Mesendoderm (in vitro differentiated cells): ENCODE measurements at regions not wholly inside any gene's neighbourhood (a gene's known extent, or its start where the extent isn't known, plus 50 kb on each side); places are given as distances from the start of the nearest gene placed in this dataset.

Experiments used
- DNase-seq: peaks from one replicate; pipeline ENCODE4 v3.0.0; 2013
- H2AK5ac ChIP-seq: 2 replicates; pipeline ENCODE4 v1.6.1; 2013; ENCODE audit warnings: low read length, inconsistent platforms
- H2BK120ac ChIP-seq: 2 replicates; pipeline ENCODE4 v1.6.1; 2013; ENCODE audit warnings: low read depth, mild to moderate bottlenecking, low read length, moderate library complexity, mixed read lengths
- H2BK15ac ChIP-seq: replicated peaks from 2 replicates; pipeline ENCODE4 v1.6.1; 2013; ENCODE audit warnings: low read depth, mild to moderate bottlenecking, moderate library complexity
- H2BK5ac ChIP-seq: 2 replicates; pipeline ENCODE4 v1.6.1; 2013; ENCODE audit warnings: low read length, inconsistent platforms
- H3K18ac ChIP-seq: 2 replicates; pipeline ENCODE4 v1.6.1; 2013; ENCODE audit warnings: mild to moderate bottlenecking, low read length, mixed read lengths
- H3K23ac ChIP-seq: one replicate; pipeline ENCODE4 v1.6.1; 2013; ENCODE audit warnings: low read length
- H3K27ac ChIP-seq: 2 replicates; pipeline ENCODE4 v1.5.1; 2013; ENCODE audit warnings: low read depth, mild to moderate bottlenecking, inconsistent platforms, low read length, moderate library complexity
- H3K27me3 ChIP-seq: 2 replicates; pipeline ENCODE4 v1.6.1; 2013; ENCODE audit warnings: low read length, control low read depth, mild to moderate bottlenecking, inconsistent platforms; ENCODE audit not compliant: insufficient read depth, poor library complexity
- H3K36me3 ChIP-seq: 2 replicates; pipeline ENCODE4 v1.6.1; 2013; ENCODE audit warnings: low read length, inconsistent platforms; ENCODE audit not compliant: control insufficient read depth, insufficient read depth
- H3K4ac ChIP-seq: one replicate; pipeline ENCODE4 v1.6.1; 2013; ENCODE audit warnings: low read depth, mild to moderate bottlenecking, low read length, moderate library complexity
- H3K4me1 ChIP-seq: 2 replicates; pipeline ENCODE4 v1.6.1; 2013; ENCODE audit warnings: low read depth, low read length, inconsistent platforms; ENCODE audit not compliant: control insufficient read depth
- H3K4me2 ChIP-seq: 2 replicates; pipeline ENCODE4 v1.6.1; 2013; ENCODE audit warnings: low read length
- H3K4me3 ChIP-seq: 2 replicates; pipeline ENCODE4 v1.5.1; 2013; ENCODE audit warnings: mild to moderate bottlenecking, low read length
- H3K56ac ChIP-seq: one replicate; pipeline ENCODE4 v1.6.1; 2013; ENCODE audit warnings: low read length
- H3K79me1 ChIP-seq: 2 replicates; pipeline ENCODE4 v1.6.1; 2013; ENCODE audit warnings: low read length, inconsistent platforms
- H3K79me2 ChIP-seq: 2 replicates; pipeline ENCODE4 v1.6.1; 2013; ENCODE audit warnings: mild to moderate bottlenecking, low read length; ENCODE audit not compliant: control insufficient read depth, insufficient read depth
- H3K9ac ChIP-seq: 2 replicates; pipeline ENCODE4 v1.6.1; 2013; ENCODE audit warnings: low read length, inconsistent platforms
- H4K5ac ChIP-seq: one replicate; pipeline ENCODE4 v1.6.1; 2013; ENCODE audit warnings: low read length
- H4K8ac ChIP-seq: one replicate; pipeline ENCODE4 v1.6.1; 2013; ENCODE audit warnings: low read depth, mild to moderate bottlenecking, control low read depth, low read length, moderate library complexity
- WGBS: extraction: QIAGEN DNeasy Blood & Tissue Kit; methylation state at CpG from one replicate; pipeline ENCODE4 v1.1.7; 2013; ENCODE audit warnings: low lambda C conversion rate, missing lambda C conversion rate; ENCODE audit not compliant: insufficient coverage; ENCODE audit errors: extremely low coverage; 5-methylcytosine and 5-hydroxymethylcytosine counted together

GRCh38 chr2:41668529-41668928 is 379.3 kb upstream of the PKDCC start:
- Histone ChIP-seq H3K9ac (no peak overlapping the region), H3K18ac (no peak overlapping the region), H2BK5ac (no peak overlapping the region), H2AK5ac (no peak overlapping the region), H3K4me1 (no peaks in the 10 kb centered on the region), H3K79me1 (no peaks in the 10 kb centered on the region), H2BK15ac (no peak overlapping the region), H3K56ac (no peak overlapping the region), H3K27me3 (no peaks in the 10 kb centered on the region), H3K36me3 (no peaks in the 10 kb centered on the region), H3K4me2 (no peak overlapping the region), H4K8ac (no peak overlapping the region), H3K23ac (no peak overlapping the region), H3K79me2 (no peaks in the 10 kb centered on the region), H3K4ac (no peak overlapping the region), H3K27ac (no peak overlapping the region), H3K4me3 (no peak overlapping the region), H4K5ac (no peak overlapping the region), H2BK120ac (no peak overlapping the region)
- DNase-seq: peak; percentile 26
- no CpG with 5 or more reads among the region's 2 CpGs for WGBS

DNA sequence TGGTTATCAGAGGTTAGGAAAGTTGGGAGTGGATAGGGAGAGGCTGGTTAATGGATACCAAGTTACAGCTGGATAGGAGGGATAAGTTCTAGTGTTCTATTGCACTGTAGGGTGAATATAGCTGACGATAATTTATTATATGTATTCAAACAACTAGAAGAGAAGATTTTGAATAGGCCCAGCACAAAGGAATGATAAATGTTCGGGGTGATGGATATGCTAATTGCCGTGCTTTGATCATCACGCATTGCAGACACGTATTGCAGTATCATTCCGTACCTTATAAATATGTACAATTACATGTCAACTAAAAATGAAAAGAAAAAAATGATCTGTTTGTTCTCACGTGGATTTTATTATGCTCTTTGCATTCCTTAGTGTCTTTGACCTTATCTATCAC is 369.2 kb upstream of the PKDCC start:
- H3K36me3 ChIP-seq: no peaks in the 10 kb centered on the region
- no peaks in the 10 kb centered on the region for H3K27me3 ChIP-seq
- H4K8ac ChIP-seq: no peak overlapping the region
- no peak overlapping the region for H3K4me2 ChIP-seq
- no peak overlapping the region for H2BK15ac ChIP-seq
- H3K79me2 ChIP-seq: no peaks in the 10 kb centered on the region
- H2AK5ac ChIP-seq: no peak overlapping the region
- WGBS: no CpG with 5 or more reads among the region's 7 CpGs
- no peaks in the 10 kb centered on the region for H3K4me1 ChIP-seq
- no peak overlapping the region for H3K4ac ChIP-seq
- H4K5ac ChIP-seq: no peak overlapping the region
- H3K27ac ChIP-seq: no peak overlapping the region
- H3K9ac ChIP-seq: no peak overlapping the region
- no peak overlapping the region for H3K23ac ChIP-seq
- no peak overlapping the region for H3K56ac ChIP-seq
- H3K4me3 ChIP-seq: no peak overlapping the region
- H2BK5ac ChIP-seq: no peak overlapping the region
- DNase-seq: no peak
- no peak overlapping the region for H2BK120ac ChIP-seq
- no peaks in the 10 kb centered on the region for H3K79me1 ChIP-seq
- H3K18ac ChIP-seq: no peak overlapping the region

DNA sequence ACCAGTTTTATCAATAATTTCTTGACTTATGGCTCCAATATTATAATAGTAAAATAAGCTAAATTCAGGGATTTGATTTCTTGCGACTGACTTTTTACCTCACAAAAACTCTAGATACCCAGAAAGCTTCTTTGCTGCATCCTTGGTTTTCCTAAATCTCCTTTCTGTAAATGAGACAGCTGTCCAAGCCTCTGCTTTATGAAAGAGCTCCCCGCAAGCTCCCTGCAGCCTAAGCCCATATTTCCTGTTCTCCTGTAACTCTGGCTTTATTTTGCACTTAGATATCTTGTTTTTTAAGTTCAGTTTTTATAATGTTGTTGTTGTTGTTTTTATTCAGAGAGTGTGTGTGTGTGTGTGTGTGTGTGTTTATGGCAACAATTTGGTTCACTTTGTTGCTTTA is 361.7 kb upstream of the PKDCC start:
- no peak overlapping the region for H2AK5ac ChIP-seq
- H3K4me3 ChIP-seq: no peak overlapping the region
- no peak for DNase-seq
- no peaks in the 10 kb centered on the region for H3K79me1 ChIP-seq
- no peak overlapping the region for H3K56ac ChIP-seq
- H3K18ac ChIP-seq: no peak overlapping the region
- no peak overlapping the region for H4K8ac ChIP-seq
- no peak overlapping the region for H2BK5ac ChIP-seq
- no peak overlapping the region for H2BK120ac ChIP-seq
- no peaks in the 10 kb centered on the region for H3K36me3 ChIP-seq
- no peak overlapping the region for H3K4me2 ChIP-seq
- no peak overlapping the region for H3K9ac ChIP-seq
- no peak overlapping the region for H3K4ac ChIP-seq
- no peak overlapping the region for H3K23ac ChIP-seq
- WGBS: no CpG with 5 or more reads among the region's 2 CpGs
- H3K79me2 ChIP-seq: no peaks in the 10 kb centered on the region
- H3K27me3 ChIP-seq: no peaks in the 10 kb centered on the region
- H3K27ac ChIP-seq: no peak overlapping the region
- H4K5ac ChIP-seq: no peak overlapping the region
- no peaks in the 10 kb centered on the region for H3K4me1 ChIP-seq
- H2BK15ac ChIP-seq: no peak overlapping the region

DNA sequence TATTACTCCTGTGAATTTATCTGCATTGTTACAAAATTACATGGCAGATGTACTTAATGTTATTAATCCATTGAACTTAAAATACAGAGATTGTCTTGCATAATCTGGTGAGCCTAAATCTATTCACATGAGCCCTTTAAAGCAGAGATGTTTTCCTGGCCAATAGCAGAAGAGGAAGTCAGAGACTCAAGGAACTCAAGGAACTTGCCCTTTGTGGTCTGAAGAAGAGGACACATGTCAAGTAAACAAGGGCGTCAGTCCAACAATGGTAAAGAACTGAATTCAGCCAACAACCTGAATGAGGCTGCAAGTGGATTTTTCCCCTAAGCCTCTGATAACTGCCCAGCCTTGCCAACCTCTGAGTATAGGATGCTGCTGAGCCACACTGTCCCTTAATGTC is 356.3 kb upstream of the PKDCC start:
- Histone ChIP-seq H2BK120ac (no peak overlapping the region), H2BK5ac (no peak overlapping the region), H2BK15ac (no peak overlapping the region), H2AK5ac (no peak overlapping the region), H4K5ac (no peak overlapping the region), H3K4ac (no peak overlapping the region), H3K9ac (no peak overlapping the region), H3K27ac (no peak overlapping the region), H3K79me2 (no peaks in the 10 kb centered on the region), H3K79me1 (no peaks in the 10 kb centered on the region), H3K4me3 (no peak overlapping the region), H3K23ac (no peak overlapping the region), H3K4me2 (no peak overlapping the region), H3K27me3 (no peaks in the 10 kb centered on the region), H3K56ac (no peak overlapping the region), H3K4me1 (no peaks in the 10 kb centered on the region), H4K8ac (no peak overlapping the region), H3K18ac (no peak overlapping the region), H3K36me3 (no peaks in the 10 kb centered on the region)
- no peak for DNase-seq
- WGBS: no CpG with 5 or more reads among the region's 1 CpG

DNA sequence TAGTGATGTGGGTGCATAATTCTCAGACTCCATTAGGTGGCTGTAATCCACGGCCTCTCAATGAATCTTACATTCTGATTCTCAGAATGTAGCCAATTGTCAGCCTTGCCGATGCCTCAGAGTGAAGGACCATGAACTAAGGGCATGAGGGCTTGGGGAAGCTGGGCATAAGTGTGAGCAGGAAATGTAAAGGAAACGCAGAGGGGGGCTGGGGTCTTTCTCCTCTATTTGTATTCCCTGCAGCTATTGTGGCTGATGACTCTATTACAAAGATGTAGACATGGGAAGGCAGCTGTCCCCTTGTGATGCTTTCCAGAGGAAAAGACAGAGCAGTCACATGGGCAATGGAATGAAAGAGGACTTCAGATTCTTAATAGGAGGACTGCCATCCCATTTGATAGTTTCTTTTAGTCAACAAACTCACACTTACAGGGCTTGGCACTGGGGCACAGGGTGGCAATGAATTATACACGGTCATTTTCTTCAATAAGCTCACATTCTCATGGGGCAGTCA is 353.2 kb upstream of the PKDCC start:
- H3K4me3 ChIP-seq: no peak overlapping the region
- no peak overlapping the region for H3K56ac ChIP-seq
- no peaks in the 10 kb centered on the region for H3K79me1 ChIP-seq
- no peaks in the 10 kb centered on the region for H3K27me3 ChIP-seq
- no peaks in the 10 kb centered on the region for H3K4me1 ChIP-seq
- no peak overlapping the region for H3K9ac ChIP-seq
- H4K8ac ChIP-seq: no peak overlapping the region
- H3K23ac ChIP-seq: no peak overlapping the region
- no peak overlapping the region for H4K5ac ChIP-seq
- no peak overlapping the region for H3K4ac ChIP-seq
- no peak overlapping the region for H2BK120ac ChIP-seq
- H2AK5ac ChIP-seq: no peak overlapping the region
- H3K36me3 ChIP-seq: no peaks in the 10 kb centered on the region
- no peaks in the 10 kb centered on the region for H3K79me2 ChIP-seq
- no peak overlapping the region for H2BK15ac ChIP-seq
- no CpG with 5 or more reads among the region's 4 CpGs for WGBS
- H3K18ac ChIP-seq: no peak overlapping the region
- DNase-seq: no peak
- H3K27ac ChIP-seq: no peak overlapping the region
- H3K4me2 ChIP-seq: no peak overlapping the region
- H2BK5ac ChIP-seq: no peak overlapping the region
